ENCODE measurements at regions not wholly inside any gene's neighbourhood (a gene's known extent, or its start where the extent isn't known, plus 50 kb on each side); places are given as distances from the start of the nearest gene placed in this dataset.

GRCh38 chr1:216849146-216849545 lies 125.9 kb upstream of the ESRRG start:
- no peaks in the 10 kb centered on the region for H4K20me1 ChIP-seq (ENCODE audit: insufficient read depth, low read length)
- no peak overlapping the region for H2AFZ ChIP-seq (ENCODE audit: low read length)
- TF ChIP-seq EZH2phosphoT487 (IDR thresholded peaks at IDR 0.05; ENCODE audit: borderline replicate concordance, low read depth, low read length): no peak
- no peak for TF ChIP-seq CTCF (conservative IDR thresholded peaks at IDR 0.05; ENCODE audit: low read length)
- DNase-seq (ENCODE audit: low spot score): no peak
- BruUV-seq (replicated peaks): no TSS peak
- ChIA-PET POLR2A (no interaction called here), CTCF (ENCODE audit: unreplicated experiment) (no interaction called here)
- intact Hi-C loops (cut with micrococcal nuclease; ENCODE audit: unreplicated experiment): no loop called here
- no peaks in the 10 kb centered on the region for H3K9me2 ChIP-seq (ENCODE audit: insufficient read depth, low read length)
- no peaks in the 10 kb centered on the region for H3K79me2 ChIP-seq (ENCODE audit: insufficient read depth, low read depth, low read length)
- H3K4me2 ChIP-seq (ENCODE audit: low read length): no peak overlapping the region
- H3K9me3 ChIP-seq (ENCODE audit: low read length): no peaks in the 10 kb centered on the region
- H3K27ac ChIP-seq (ENCODE audit: low read depth, low read length, poor library complexity, severe bottlenecking): no peak overlapping the region
- H3K4me3 ChIP-seq (ENCODE audit: low read depth, low read length, poor library complexity, severe bottlenecking): no peak overlapping the region
- no peaks in the 10 kb centered on the region for H3K4me1 ChIP-seq (ENCODE audit: insufficient read depth, low read length, poor library complexity, severe bottlenecking)
- H3K36me3 ChIP-seq (ENCODE audit: insufficient read depth, low read length): no peaks in the 10 kb centered on the region

GRCh38 chr1:216847397-216848036 lies 124.3 kb upstream of the ESRRG start:
- no peak for TF ChIP-seq CTCF (conservative IDR thresholded peaks at IDR 0.05; ENCODE audit: low read length)
- no peak for TF ChIP-seq EZH2phosphoT487 (IDR thresholded peaks at IDR 0.05; ENCODE audit: borderline replicate concordance, low read depth, low read length)
- Histone ChIP-seq H3K4me3 (ENCODE audit: low read depth, low read length, poor library complexity, severe bottlenecking) (no peak overlapping the region), H3K9me2 (ENCODE audit: insufficient read depth, low read length) (no peaks in the 10 kb centered on the region), H3K4me1 (ENCODE audit: insufficient read depth, low read length, poor library complexity, severe bottlenecking) (no peaks in the 10 kb centered on the region), H3K27ac (ENCODE audit: low read depth, low read length, poor library complexity, severe bottlenecking) (no peak overlapping the region), H4K20me1 (ENCODE audit: insufficient read depth, low read length) (no peaks in the 10 kb centered on the region), H3K9me3 (ENCODE audit: low read length) (no peaks in the 10 kb centered on the region), H3K79me2 (ENCODE audit: insufficient read depth, low read depth, low read length) (no peaks in the 10 kb centered on the region), H3K36me3 (ENCODE audit: insufficient read depth, low read length) (no peaks in the 10 kb centered on the region), H2AFZ (ENCODE audit: low read length) (no peak overlapping the region), H3K4me2 (ENCODE audit: low read length) (no peak overlapping the region)
- intact Hi-C loops (cut with micrococcal nuclease; ENCODE audit: unreplicated experiment): no loop called here
- no TSS peak for BruUV-seq (replicated peaks)
- no peak for DNase-seq (ENCODE audit: low spot score)
- CTCF ChIA-PET (ENCODE audit: unreplicated experiment): no interaction called here
- POLR2A ChIA-PET: no interaction called here

- ChIA-PET POLR2A (no interaction called here), CTCF (ENCODE audit: unreplicated experiment) (no interaction called here)
- H3K9me2 ChIP-seq (ENCODE audit: insufficient read depth, low read length): no peaks in the 10 kb centered on the region
- H3K4me2 ChIP-seq (ENCODE audit: low read length): no peak overlapping the region
- H2AFZ ChIP-seq (ENCODE audit: low read length): no peak overlapping the region
- TF ChIP-seq CTCF (conservative IDR thresholded peaks at IDR 0.05; ENCODE audit: low read length): no peak
- no peak for TF ChIP-seq EZH2phosphoT487 (IDR thresholded peaks at IDR 0.05; ENCODE audit: borderline replicate concordance, low read depth, low read length)
- no peak for DNase-seq (ENCODE audit: low spot score)
- H3K4me1 ChIP-seq (ENCODE audit: insufficient read depth, low read length, poor library complexity, severe bottlenecking): no peaks in the 10 kb centered on the region
- no peaks in the 10 kb centered on the region for H3K36me3 ChIP-seq (ENCODE audit: insufficient read depth, low read length)
- no peak overlapping the region for H3K4me3 ChIP-seq (ENCODE audit: low read depth, low read length, poor library complexity, severe bottlenecking)
- intact Hi-C loops (cut with micrococcal nuclease; ENCODE audit: unreplicated experiment): no loop called here
- H3K9me3 ChIP-seq (ENCODE audit: low read length): no peaks in the 10 kb centered on the region
- no peaks in the 10 kb centered on the region for H3K79me2 ChIP-seq (ENCODE audit: insufficient read depth, low read depth, low read length)
- H3K27ac ChIP-seq (ENCODE audit: low read depth, low read length, poor library complexity, severe bottlenecking): no peak overlapping the region
- BruUV-seq (replicated peaks): no TSS peak
- H4K20me1 ChIP-seq (ENCODE audit: insufficient read depth, low read length): no peaks in the 10 kb centered on the region
These were observed 123.1 kb upstream of the ESRRG start for GRCh38 chr1:216846339-216846738.

Data from OCI-LY7 (cell line).